Fibroblast of skin of right biceps (primary cell): ENCODE measurements at regions not wholly inside any gene's neighbourhood (a gene's known extent, or its start where the extent isn't known, plus 50 kb on each side); places are given as distances from the start of the nearest gene placed in this dataset.
A peak's percentile ranks its signal among the peaks of the same experiment; 100 is the strongest.

ENCODE experiments used
- DNase-seq: peaks from one replicate; pipeline ENCODE4 v3.0.0-alpha.2; 2013

GRCh38 chr2:134194519-134194918 is 59.4 kb upstream of the MGAT5 start:
- no peak for DNase-seq

GRCh38 chr2:134195341-134195740 is 58.5 kb upstream of the MGAT5 start:
- no peak for DNase-seq

GRCh38 chr2:134197445-134197844 is 56.4 kb upstream of the MGAT5 start:
- DNase-seq, result no peak

GRCh38 chr2:134198006-134198634 is 55.8 kb upstream of the MGAT5 start:
- no peak for DNase-seq

- DNase-seq, result peak; percentile 38
Observed at GRCh38 chr2:134199123-134199522, 54.7 kb upstream of the MGAT5 start.

GRCh38 chr2:134200036-134200618 is 53.7 kb upstream of the MGAT5 start:
- no peak for DNase-seq

GRCh38 chr2:134201533-134201932 is 52.3 kb upstream of the MGAT5 start:
- no peak for DNase-seq

GRCh38 chr2:134202371-134202770 is 51.5 kb upstream of the MGAT5 start:
- no peak for DNase-seq

GRCh38 chr2:134203175-134203574 is 50.7 kb upstream of the MGAT5 start:
- DNase-seq, result no peak
